ENCODE measurements at regions not wholly inside any gene's neighbourhood (a gene's known extent, or its start where the extent isn't known, plus 50 kb on each side); places are given as distances from the start of the nearest gene placed in this dataset.

DNA sequence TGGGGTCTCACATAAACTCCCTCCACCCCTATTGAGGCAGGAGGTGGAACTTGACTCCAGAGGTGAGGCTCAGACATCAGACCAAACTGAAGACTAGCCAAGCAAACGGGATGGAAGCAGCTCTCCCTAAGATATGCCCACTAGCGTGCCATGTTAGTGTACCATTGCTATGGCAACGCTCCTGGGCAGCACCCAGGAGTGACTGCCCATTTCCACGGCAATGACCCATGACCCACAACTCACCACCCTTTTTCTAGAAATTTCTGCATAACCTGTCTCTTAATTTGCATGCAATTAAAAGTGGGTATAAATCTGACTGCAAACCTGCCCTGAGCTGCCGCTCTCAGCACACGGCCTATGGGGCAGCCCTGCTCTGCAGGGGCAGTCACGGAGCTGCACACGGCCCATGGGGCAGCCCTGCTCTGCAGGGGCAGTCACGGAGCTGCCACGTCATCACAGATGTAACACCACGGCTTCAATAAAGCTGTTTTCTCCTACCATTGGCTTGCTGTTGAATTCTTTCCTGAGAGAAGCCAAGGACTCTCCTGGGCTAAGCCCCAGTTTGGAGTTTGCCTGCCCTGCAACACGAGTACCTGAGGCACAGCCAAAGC is 164.3 kb downstream of the RBFOX3 start:
- TF ChIP-seq, protein P1, sequence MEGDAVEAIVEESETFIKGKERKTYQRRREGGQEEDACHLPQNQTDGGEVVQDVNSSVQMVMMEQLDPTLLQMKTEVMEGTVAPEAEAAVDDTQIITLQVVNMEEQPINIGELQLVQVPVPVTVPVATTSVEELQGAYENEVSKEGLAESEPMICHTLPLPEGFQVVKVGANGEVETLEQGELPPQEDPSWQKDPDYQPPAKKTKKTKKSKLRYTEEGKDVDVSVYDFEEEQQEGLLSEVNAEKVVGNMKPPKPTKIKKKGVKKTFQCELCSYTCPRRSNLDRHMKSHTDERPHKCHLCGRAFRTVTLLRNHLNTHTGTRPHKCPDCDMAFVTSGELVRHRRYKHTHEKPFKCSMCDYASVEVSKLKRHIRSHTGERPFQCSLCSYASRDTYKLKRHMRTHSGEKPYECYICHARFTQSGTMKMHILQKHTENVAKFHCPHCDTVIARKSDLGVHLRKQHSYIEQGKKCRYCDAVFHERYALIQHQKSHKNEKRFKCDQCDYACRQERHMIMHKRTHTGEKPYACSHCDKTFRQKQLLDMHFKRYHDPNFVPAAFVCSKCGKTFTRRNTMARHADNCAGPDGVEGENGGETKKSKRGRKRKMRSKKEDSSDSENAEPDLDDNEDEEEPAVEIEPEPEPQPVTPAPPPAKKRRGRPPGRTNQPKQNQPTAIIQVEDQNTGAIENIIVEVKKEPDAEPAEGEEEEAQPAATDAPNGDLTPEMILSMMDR (IDR thresholded peaks at IDR 0.05), result no peak
- TF ChIP-seq POLR2A (IDR thresholded peaks at IDR 0.05), result no peak
